Activated T-helper 1 cell treated with anti-CD3 and anti-CD28 coated beads, Interleukin-12 subunit alpha, Interleukin-12 subunit beta, Interleukin-2, Interleukin-4 antibody, amounts not matched to agents 30 ng/mL and 10 ng/mL and 1 ng/mL, durations not matched to agents 14 hours and 24 hours and 36 hours (primary cell): ENCODE measurements at regions not wholly inside any gene's neighbourhood (a gene's known extent, or its start where the extent isn't known, plus 50 kb on each side); places are given as distances from the start of the nearest gene placed in this dataset.

ENCODE experiments used
- DNase-seq: peaks from one replicate; pipeline ENCODE4 v3.0.0; 2021; ENCODE audit warnings: low spot score
- H3K27ac Mint-ChIP-seq: one replicate; pipeline ENCODE4 v1.8.0; 2021; ENCODE audit warnings: mild to moderate bottlenecking, mixed read lengths
- H3K27me3 Mint-ChIP-seq: one replicate; pipeline ENCODE4 v1.8.0; 2022; ENCODE audit warnings: mild to moderate bottlenecking, moderate library complexity, mixed read lengths; ENCODE audit not compliant: insufficient read depth
- H3K36me3 Mint-ChIP-seq: one replicate; pipeline ENCODE4 v1.8.0; 2021; ENCODE audit warnings: low read depth, mixed read lengths
- H3K4me1 Mint-ChIP-seq: one replicate; pipeline ENCODE4 v1.8.0; 2021; ENCODE audit warnings: low read depth, mixed read lengths
- H3K4me3 Mint-ChIP-seq: one replicate; pipeline ENCODE4 v1.8.0; 2021; ENCODE audit warnings: mild to moderate bottlenecking, moderate library complexity, mixed read lengths
- H3K9me3 Mint-ChIP-seq: one replicate; pipeline ENCODE4 v1.8.0; 2021; ENCODE audit warnings: mixed read lengths
- intact Hi-C: fragments of 100-400 bp; cut with micrococcal nuclease; formaldehyde crosslinking; loops from one replicate; pipeline ENCODE4 v1.15.1; 2024

GRCh38 chr2:12657560-12657959, 59.2 kb upstream of the TRIB2 start:
- Mint-ChIP-seq H3K4me3 (no peak overlapping the region), H3K27ac (no peak overlapping the region), H3K27me3 (peaks cover 4% of the 10 kb centered on the region), H3K4me1 (peaks cover 12% of the 10 kb centered on the region), H3K9me3 (peaks cover 4% of the 10 kb centered on the region), H3K36me3 (peaks cover 1% of the 10 kb centered on the region)
- intact Hi-C loops, result no loop called here
- DNase-seq, result no peak

GRCh38 chr2:12658310-12658945, 58.3 kb upstream of the TRIB2 start:
- DNase-seq, result no peak
- Mint-ChIP-seq H3K36me3 (peaks cover 1% of the 10 kb centered on the region), H3K9me3 (peaks cover 4% of the 10 kb centered on the region), H3K4me3 (no peak overlapping the region), H3K27me3 (peaks cover 4% of the 10 kb centered on the region), H3K4me1 (peaks cover 12% of the 10 kb centered on the region), H3K27ac (no peak overlapping the region)
- intact Hi-C loops, result no loop called here

GRCh38 chr2:12661489-12661888, 55.2 kb upstream of the TRIB2 start:
- Mint-ChIP-seq H3K36me3 (peaks cover 6% of the 10 kb centered on the region), H3K27me3 (peaks cover 7% of the 10 kb centered on the region), H3K9me3 (peaks cover 20% of the 10 kb centered on the region), H3K27ac (no peak overlapping the region), H3K4me1 (peaks cover 12% of the 10 kb centered on the region), H3K4me3 (no peak overlapping the region)
- intact Hi-C loops, result no loop called here
- DNase-seq, result no peak

- Mint-ChIP-seq H3K9me3 (peaks cover 29% of the 10 kb centered on the region), H3K4me1 (peaks cover 2% of the 10 kb centered on the region), H3K27me3 (peaks cover 12% of the 10 kb centered on the region), H3K27ac (no peak overlapping the region), H3K4me3 (no peak overlapping the region), H3K36me3 (peaks cover 5% of the 10 kb centered on the region)
- no peak for DNase-seq
- intact Hi-C loops, result no loop called here
These were observed 53.3 kb upstream of the TRIB2 start for GRCh38 chr2:12663306-12664037.

- intact Hi-C loops, result no loop called here
- no peaks in the 10 kb centered on the region for H3K4me1 Mint-ChIP-seq
- no peak overlapping the region for H3K27ac Mint-ChIP-seq
- H3K9me3 Mint-ChIP-seq, result peaks cover 29% of the 10 kb centered on the region
- no peak overlapping the region for H3K4me3 Mint-ChIP-seq
- peaks cover 9% of the 10 kb centered on the region for H3K27me3 Mint-ChIP-seq
- H3K36me3 Mint-ChIP-seq, result peaks cover 5% of the 10 kb centered on the region
- no peak for DNase-seq
These were observed 51.4 kb upstream of the TRIB2 start for GRCh38 chr2:12665334-12665733.

- DNase-seq, result no peak
- intact Hi-C loops, result no loop called here
- Mint-ChIP-seq H3K4me3 (no peak overlapping the region), H3K4me1 (no peaks in the 10 kb centered on the region), H3K9me3 (peaks cover 29% of the 10 kb centered on the region), H3K27ac (no peak overlapping the region), H3K36me3 (peaks cover 5% of the 10 kb centered on the region), H3K27me3 (peaks cover 9% of the 10 kb centered on the region)
These were observed 50.3 kb upstream of the TRIB2 start for GRCh38 chr2:12666445-12666844.
